HG03457 (cell line): ENCODE measurements at regions not wholly inside any gene's neighbourhood (a gene's known extent, or its start where the extent isn't known, plus 50 kb on each side); places are given as distances from the start of the nearest gene placed in this dataset.
A peak's percentile ranks its signal among the peaks of the same experiment; 100 is the strongest.

Source experiments
- ATAC-seq: cut with Tn5 transposase; IDR thresholded peaks from one replicate; pipeline ENCODE4 v1.9.1; 2021; ENCODE audit warnings: moderate number of reproducible peaks; ENCODE audit not compliant: unreplicated experiment

DNA sequence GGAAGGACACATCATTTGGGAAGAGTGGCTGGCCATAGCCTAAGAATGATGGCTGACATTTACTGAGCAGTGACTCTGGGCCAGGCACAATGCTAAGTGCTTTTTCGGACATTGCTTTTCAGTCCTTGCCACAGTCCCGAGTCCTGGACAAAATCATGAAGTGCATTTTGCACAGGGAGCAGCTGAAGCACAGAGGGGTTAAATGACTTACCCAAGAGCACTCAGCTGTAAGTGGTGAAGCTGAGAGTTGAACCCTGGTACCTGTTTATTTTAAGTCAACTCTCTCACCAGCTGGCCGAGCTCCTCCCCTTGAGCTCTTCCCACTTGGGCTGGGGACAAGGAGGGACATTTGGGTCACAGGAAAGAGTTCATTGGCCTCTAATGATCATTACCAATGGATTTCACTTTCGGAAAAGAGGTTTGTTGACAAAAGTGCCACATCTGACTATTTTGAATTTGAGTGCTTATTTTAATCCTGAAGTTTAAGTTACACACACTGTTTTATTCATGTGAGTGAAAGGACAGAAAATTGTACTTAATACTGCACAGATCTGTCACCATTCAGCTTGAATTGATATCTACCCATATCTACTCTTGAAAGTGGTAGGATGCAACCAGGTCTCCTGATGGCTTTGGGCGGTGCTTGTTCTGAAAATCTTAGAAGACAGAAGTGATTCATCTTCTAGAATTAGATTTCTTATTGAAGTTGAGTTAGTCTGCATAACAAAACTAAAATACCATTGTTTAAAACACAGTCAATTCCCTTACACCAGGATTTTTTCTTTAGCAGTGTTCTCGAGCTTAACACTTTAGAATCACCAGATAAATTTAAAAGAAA, 368.7 kb upstream of the PROK2 start:
- no peak for ATAC-seq

DNA sequence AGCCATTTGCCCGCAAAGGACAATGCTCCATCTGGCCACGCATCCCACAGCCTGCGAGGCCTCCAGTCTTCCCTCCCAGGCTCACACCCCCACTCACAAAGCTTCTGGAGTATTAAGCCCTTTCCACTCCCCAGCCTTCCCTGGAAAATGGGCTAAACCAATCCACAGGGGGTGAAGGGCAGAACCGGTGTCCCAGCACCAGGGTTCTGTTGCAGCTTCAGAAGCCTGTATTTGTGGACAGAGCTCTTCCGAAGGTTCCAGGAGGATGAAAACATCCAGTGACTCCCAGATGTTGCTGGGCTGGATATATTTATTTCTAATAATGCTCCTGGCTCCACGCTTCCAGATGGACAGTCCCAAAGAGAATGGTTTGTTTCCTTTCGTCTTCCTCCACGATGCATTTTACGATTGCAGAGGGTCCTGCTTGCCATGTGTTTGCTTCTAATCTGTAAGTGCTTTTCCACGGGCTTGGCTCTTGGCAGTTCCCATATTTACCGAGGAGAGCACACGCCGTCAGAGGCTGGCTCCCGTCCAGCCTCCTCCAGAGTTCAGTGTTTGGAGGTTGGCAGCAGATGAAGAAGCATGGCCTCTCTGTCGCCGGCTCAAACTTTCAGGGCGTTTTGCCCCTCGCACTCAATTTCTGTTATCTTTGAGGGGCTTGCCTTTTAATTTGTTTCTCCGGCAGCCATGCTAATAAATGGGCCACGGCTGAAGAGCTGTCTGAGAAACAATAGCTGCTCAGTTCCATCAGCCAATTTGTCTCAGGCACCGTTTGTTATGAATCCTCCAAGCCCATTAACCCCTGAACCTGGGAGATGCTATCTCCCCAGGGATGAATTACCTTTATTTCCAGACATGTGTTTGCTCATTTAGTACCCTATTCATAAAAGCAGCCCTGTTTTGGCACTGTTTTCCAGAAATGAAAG, 367.9 kb upstream of the PROK2 start:
- no peak for ATAC-seq

DNA sequence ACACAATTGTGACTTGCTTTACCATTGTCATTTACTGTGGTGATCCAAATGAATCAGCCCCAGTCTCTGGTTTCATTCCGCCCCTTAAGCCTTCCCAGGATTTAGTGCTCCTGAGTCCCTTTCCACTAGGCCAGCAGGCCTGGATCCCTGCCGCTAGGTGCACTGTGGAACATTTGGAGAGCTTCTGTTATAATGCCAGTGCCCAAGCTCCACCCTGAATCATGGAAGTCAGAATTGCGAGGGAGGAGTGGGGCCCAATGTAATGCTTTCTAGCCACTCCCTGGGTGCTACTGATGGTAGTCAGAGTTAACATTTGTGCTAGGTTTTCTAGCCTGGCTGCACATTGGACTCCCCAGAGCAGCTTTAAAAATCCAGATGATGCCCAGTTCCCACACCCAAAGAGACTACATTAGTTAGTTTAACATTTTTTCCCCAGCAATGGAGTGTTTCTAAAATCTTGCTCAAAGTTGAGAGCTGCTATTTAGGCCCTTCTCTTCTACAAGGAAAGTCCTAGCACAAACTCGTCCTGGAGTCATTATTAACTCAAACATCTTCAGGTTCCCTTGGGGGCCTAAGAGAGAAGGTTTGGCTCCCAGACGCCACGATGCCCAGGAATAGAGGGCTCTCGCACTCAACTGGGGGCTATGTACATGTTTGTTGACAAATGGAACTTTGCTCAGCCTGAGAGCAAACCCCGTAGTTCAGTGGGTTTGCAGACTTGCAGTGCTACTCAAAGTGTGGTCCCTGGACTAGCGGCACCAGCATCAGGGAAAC, 366.7 kb upstream of the PROK2 start:
- no peak for ATAC-seq

DNA sequence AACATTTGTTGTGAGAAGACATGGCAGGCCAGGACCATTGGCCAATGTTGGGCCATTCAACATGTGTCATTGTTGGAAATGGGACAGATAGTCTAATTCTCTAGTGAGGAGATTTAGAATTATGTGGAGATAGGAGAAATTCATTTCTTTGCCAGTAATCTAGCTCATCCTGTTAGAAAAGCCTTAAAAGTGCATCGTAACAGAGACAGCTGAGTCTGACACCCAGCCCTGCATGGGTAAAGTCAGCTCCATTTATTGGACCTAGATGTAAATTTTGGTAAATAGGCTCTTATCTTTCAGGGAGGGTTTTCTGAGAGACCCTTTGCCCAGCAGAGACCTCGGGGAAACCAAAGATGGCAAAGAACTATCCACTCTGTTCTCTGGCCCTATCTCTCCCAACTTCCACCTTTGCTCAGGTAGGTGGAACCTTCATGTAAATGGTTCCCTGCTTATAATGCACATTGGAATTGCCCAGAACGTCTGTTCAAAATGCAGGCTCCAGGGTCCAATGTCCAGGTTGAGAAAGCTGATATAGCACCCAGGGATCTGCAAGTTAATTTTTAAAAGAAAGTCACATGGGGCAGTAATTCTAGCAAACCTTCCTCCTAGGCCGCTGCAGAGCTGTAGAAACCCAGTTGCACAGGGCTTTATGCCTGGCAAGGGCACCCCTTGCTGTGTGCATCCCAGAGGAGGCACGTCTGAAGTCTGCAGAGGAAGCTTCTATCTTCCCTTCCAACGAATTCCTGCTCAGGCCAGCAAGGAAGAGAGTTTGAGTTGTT, 365.9 kb upstream of the PROK2 start:
- ATAC-seq = no peak

DNA sequence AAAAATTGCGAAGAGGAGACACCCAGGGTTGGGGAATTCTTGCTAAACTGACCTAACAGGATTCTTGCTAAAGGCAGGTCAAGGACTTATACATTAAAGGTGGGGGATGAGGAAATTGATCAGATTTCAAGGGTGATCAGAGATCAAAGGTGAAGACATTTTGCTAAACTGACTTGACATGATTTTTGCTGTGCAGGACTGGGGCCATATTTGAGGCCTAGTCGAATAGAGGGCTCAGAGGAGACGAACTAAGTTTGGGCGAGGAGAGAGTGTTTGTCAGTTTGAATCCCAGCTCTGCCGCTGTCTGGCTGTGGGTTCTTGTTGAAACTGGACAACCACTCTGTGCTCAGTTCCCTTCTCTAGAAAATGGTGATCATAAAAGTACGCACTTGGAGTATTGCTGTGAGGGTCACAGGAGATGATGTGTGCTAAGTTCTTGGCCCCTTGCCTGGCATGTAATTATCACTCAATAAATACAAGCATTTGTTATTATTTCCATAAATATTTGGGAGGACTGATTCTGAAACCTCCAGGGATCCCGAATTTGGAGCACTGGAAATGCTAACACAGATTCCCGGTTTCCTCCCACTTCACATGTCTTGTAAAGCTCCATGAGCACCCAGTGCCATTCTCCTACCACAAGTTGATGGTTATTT, 364.8 kb upstream of the PROK2 start:
- no peak for ATAC-seq

DNA sequence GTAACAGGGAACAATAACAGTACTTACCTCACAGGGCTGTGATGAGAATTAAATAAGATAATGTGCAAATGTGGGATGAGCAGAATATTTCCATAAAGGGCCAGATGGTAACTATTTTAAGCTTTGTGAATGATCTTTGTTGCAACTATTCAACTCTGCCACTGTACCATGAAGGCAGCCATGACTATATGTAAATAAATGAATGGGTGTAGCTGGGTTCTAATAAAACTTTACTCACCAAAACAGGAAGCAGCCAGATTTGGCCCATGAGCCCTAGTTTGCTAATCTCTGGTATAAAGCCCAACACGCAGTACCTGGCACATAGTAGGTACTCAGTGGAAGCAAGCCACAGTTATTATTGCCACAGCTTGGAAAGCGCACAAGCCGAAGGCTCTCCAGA, 362.7 kb upstream of the PROK2 start:
- ATAC-seq = no peak

DNA sequence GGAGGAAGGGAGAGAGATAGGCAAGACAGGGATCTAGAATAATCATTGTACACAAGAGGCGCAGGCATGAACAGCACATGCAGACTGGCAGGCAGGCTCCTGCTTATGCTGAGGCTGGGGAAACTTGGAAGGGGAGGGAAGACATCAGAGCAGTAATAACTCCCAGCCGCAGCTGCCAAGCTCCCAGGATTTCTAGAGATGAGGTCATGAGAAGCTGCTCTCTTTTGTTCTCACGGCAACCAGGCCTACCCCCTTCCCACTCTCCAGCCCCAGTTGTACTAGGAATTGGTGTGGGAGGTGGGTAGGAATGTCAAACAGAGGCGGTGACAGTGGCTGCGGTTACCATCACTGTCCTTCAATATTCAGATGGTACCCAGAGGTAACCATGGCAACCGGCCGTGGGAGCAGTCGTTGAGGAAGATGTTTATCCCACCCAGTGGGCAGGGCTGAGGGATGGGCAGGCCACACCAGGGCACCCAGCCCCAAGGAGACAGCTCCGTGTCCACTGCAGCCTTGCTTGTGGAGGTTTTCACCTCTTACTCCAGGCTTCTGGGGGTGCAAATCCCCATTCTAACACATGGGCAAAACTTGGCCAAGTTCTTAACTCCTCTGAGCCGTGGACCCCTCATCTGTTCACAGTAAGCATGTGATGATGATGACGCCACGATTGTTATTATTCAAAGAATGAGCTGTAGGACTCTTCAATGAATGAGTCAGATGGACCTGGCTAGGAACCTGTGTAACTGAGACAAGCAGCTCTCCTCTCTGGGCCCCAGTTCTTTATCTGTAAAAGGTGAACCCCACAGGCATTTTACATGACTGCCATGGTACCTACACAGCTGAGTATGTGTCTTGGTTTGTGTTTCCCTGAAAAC, 360.8 kb upstream of the PROK2 start:
- no peak for ATAC-seq

DNA sequence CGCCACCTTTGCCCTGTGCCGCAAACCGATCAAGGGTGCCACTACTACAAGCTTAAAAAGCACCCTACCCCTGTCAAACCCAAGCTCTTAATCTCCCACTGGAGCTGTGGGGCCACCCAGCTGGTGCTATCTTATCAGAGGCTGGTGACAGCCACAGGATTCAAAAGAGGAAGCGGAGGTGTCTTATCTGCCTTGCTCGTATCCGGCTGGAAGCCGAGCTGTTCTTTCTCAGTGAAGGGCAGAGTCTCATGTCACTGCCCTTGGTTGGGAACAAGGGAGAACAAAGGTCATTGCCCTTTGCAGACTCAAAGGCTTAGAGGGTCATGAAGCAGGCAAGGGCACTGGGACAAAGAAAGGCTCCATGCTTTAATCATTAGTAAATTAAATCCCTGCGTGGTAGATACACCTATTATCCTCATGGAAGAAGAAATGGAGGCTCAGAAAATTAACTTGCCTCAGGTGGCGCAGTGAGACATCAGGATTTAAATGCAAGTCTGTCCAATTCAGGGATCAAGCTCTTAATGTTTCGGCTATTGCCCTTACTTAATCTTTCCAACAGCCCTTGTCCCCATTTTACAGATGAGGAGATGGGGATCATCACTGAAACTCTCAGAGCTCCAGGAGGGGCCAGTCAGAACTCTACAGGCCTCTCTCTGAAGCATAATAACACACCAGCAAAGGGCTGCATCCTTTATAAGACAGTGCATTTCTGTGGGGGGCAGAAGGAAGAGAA, 360.0 kb upstream of the PROK2 start:
- peak; percentile 73 for ATAC-seq

DNA sequence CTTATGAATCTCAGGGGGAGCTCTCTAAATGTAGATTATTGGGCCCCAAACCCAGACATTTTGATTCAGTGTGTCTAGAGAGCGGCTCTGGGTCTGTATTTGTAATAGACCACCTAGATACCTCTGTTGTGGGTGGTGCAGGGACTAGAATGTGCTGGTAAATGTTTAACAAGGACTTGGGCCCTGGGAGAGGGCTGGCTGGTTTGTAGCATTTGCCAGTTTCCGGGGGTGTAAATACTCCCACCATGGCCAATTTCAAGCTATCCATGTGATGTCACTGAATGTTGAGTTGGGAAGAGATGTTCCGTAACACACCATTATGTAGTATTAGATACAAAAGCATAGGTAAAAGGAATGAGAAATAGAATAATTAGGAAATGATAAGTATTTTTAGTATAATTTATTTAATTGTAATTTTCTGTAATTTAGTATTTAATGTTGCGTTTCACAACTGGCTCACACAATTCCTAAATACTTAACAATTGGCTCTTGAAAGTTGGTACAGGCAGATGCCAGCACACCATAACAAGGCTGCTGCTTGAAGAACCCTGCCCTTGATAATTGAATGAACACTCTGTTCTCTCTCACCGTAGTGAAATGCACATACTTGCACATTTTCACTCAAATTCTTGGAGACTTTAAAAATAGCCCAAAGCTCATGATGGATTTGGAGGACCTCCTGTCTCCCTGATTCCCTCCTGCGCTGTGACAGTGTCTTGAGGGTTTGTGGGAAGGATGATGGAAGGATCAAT, 359.2 kb upstream of the PROK2 start:
- no peak for ATAC-seq

DNA sequence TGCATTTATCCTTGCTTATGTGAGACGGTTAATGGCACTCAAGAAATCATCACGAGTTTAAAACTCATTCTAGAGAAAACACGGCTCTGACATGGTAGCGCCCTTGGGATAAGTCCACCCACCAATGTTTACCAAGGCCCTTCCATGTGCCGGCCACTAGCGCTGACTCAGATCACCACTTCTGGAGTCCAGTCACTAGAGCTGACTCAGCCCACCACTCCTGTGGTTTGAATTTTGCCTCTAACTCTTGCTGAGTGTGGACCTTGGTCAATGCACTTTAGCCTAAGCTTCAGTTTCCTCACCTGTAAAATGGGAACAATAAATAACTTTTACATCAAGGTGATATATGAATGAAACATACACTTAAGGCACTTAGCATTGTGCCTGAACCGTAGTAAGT, 358.4 kb upstream of the PROK2 start:
- no peak for ATAC-seq

DNA sequence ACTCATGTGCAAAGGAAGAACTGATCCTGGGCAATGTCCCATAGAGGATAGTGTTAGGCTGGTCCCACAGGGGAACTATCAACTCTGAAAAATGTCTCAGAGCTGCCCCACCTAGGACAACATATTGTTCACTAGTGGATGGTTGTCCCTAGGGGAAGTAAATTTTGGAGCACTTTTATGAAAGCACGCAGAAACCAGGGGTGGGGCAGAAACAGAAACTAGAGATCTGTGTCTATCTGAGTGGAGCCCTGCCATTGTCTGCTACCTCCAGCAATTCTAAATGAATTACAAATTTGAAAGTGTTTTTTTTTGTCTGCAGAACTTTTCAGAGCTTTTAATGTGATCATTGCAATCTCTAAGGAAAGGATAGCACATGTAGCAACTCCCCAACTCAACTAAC, 357.1 kb upstream of the PROK2 start:
- ATAC-seq = no peak

DNA sequence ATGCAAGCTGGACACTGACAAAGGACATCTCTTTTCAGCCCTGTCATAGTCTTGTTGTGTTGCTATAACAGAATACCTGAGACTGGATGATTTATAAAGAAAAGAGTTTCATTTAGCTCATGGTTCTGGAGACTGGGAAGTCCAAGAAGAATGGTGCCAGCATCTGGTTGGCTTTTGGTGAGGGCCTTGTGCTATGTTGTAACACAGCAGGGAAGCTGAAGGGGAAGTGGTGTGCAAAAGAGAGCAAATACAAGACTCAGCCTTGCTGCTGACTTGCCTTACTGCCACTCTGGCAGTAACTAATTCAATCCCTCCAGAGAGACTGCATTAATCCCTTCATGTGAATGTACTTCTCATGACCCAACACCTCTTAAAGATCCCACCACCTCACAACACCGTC, 356.3 kb upstream of the PROK2 start:
- no peak for ATAC-seq

DNA sequence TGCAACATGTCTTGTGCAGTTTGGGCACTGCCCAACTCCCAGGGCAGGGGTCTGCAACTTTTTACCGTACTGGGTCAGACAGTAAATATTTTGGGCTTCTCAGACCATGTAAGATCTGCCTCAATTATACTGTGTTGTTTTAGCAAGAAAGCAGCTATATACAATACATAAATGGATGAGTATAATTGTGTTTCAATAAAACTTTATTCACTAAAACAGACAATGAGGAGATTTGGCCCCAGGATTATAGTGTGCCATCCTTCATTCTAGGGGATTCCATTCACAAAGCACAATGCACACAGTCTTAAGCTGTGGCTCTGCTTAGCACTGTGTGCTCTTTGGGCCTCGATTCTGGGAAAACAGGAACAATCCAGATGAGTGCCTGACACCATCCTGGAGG, 354.4 kb upstream of the PROK2 start:
- no peak for ATAC-seq

DNA sequence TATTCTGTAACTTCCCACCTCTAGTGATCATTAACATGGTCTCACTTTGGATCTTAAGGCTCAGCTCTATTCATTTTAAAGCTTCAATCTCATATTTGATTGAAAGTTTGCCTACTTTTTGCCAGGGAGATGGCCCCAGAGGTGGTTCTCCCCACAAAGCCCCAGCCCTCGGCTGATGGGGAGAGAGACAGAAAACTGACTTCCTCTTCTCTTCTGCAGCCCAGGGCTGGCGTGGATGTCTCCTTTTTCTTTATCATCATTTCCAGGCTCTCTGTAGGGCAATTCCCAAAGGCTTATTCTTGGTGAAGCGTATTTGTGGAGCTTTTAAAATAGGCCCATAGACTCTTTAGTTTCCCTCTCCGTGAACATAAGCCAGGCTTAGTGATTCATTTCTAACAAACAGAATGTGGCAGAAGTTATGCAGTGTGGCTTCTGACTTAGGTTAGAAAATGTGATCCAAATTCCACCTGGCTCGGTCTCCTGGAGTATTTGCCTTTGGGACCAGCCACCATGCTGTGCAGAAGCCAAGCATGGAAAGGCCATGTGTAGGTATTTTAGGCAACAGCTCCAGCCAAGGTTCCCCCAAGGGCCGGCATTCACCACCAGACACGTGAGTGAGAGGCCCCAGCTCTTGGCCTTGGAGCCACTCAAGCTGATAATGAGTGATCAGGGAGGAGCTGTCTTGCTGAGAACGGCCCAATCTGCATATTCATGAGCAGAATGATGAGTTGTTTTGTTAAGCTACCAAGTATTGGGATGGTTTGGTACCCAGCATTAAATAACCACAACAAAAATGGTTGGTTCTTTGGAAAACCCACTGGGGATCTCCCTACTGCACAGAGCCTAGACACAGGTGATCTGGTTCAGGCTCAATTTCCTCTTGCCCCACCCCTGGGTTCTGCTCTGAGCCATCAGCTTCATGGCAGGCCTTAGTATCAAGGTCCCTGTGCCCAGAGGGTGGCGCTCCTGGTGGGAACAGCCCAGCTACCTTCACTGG, 353.2 kb upstream of the PROK2 start:
- ATAC-seq = no peak

DNA sequence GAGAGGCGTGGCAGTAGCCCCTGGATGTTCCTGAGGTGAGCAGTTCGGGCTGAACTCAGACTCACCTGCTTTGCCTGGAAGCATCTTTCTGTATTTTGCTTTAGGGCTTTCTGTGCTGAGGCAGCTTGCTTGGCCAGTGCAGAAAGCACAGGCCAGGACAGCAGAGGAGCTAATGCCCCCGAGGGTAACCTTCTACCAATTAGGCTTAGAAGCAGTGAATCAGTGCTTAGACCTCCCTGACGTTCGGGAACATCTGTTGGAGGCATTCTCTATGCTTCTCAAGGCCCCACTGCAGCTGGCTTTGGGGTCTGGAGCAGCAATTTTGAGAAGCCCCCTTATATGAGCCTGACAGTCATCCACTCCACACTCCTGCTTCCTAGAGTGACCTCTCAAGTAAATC, 350.7 kb upstream of the PROK2 start:
- ATAC-seq = no peak

DNA sequence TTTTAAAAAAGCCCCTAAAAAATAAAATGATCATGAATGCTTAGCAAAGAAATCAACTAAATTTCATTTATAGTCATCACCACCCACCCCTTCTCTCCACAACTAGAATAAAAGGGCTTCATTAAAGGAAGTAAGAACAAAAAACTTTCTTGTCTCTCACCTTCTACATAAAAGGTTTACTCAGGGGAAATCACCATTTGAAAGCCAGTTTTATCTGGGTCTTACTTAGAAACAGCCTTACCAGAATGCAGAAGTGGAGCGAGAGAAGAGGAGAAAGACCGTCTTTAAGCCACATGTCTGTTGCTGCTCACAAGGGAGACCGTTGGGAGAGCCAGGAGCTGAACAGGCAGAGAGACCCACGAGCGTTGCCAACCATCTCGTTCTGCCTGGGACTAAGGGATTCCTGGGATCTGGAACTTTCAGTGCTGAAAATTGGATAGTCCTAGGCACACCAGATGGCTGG, 350.1 kb upstream of the PROK2 start:
- no peak for ATAC-seq
